Neuron (in vitro differentiated cells): ENCODE measurements at regions not wholly inside any gene's neighbourhood (a gene's known extent, or its start where the extent isn't known, plus 50 kb on each side); places are given as distances from the start of the nearest gene placed in this dataset.
"Not testable (repeated sequence)": the region's sequence is repeated elsewhere in the genome, so short reads cannot be mapped to it uniquely, and the experiment has no call there.

Experiments used
- H2AFZ ChIP-seq: one replicate; pipeline ENCODE4 v1.6.1; 2013; ENCODE audit warnings: low read depth, mild to moderate bottlenecking, inconsistent platforms, low read length, moderate library complexity
- H3K27me3 ChIP-seq: one replicate; pipeline ENCODE4 v1.6.1; 2013; ENCODE audit warnings: low read length; ENCODE audit not compliant: insufficient read depth
- H3K36me3 ChIP-seq: one replicate; pipeline ENCODE4 v1.6.1; 2013; ENCODE audit warnings: low read length; ENCODE audit not compliant: insufficient read depth
- H3K4me1 ChIP-seq: one replicate; pipeline ENCODE4 v1.6.1; 2013; ENCODE audit warnings: low read length; ENCODE audit not compliant: insufficient read depth
- H3K4me3 ChIP-seq: 2 replicates; pipeline ENCODE4 v1.5.1; 2013; ENCODE audit warnings: mild to moderate bottlenecking, low read length, moderate library complexity
- H3K9me3 ChIP-seq: one replicate; pipeline ENCODE4 v1.6.1; 2013; ENCODE audit warnings: low read length

DNA sequence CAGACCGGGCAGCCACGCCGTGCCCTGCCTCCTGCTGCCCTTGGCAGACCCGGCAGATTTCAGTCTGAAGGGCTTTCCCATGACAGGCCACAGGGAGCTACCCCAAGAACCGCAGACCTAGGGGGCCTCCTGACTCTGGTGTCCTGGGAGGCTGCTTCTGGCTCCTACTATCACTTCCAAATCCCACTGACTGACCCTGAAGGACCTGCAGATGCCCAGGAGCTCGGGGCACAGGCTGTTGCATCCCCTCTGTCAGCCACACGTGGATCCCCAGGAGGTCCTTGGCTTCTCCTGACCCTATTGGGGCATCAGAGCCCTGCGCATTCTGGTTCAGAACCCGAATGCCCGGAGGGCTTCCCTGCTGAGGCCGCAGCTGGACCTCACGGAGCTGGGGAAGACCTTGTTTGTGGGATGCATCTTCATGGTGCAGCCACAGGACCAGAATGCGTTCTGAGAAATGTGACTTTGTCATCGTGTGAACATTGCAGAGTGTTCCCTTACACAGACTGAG lies 81.3 kb upstream of the IRX4 start:
- H3K4me1 ChIP-seq, result no peaks in the 10 kb centered on the region
- no peaks in the 10 kb centered on the region for H3K36me3 ChIP-seq
- H2AFZ ChIP-seq, result no peak overlapping the region
- H3K27me3 ChIP-seq, result no peaks in the 10 kb centered on the region
- no peaks in the 10 kb centered on the region for H3K9me3 ChIP-seq
- H3K4me3 ChIP-seq, result no peak overlapping the region

DNA sequence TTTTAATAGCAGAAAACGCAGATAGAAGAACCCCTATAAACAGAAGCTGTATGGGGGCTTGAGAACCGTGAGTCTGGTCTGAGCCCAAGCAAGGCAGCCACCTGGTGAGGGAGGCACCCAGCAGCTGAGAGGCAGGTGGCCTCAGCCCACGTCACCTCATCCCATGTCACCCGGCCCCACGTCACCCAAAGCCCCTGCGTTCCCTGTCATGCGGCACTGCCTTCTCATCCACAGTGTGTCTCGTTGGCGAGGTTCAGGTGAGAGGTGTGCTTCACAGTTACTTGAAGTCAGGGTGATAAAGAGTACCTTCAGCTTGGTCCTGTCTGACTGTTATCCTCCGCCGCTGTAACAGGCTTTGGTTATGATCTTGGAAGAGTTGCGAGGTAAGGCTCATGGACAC lies 80.6 kb upstream of the IRX4 start:
- H3K27me3 ChIP-seq, result no peaks in the 10 kb centered on the region
- no peak overlapping the region for H3K4me3 ChIP-seq
- H3K4me1 ChIP-seq, result no peaks in the 10 kb centered on the region
- no peaks in the 10 kb centered on the region for H3K36me3 ChIP-seq
- no peak overlapping the region for H2AFZ ChIP-seq
- H3K9me3 ChIP-seq, result no peaks in the 10 kb centered on the region

DNA sequence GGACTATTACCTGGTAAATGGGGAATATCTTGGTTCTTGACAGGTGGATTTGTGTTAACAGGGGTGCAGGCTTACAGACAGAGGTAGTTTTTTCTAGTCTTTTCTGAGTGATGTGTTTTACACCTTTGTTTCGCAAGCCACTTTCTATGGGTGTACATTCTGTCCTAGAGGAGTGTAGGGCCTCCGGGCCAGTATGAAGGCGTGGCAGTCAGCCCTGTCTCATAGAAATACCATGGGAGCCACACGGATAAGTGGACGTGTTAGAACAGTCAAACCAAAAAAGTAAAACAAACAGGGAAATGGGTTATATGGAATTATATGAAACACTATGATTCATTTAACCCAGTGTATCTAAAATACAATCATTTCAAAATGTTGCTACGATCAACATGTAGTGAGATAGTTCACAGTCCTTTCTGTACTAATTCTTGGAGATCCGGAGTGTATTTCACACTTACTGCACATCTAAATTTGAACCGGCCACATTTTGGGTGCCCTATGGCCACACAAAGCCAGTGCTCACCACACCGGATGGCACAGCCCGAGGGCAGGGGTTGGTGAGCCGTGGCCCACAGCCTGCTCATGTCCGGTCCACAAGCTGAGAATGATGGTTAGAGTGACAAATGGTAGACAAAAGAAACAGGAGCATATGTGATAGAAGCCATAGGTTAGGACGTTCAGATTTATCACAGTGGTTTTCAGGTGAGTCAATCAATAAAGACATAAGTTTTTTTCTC lies 80.1 kb upstream of the IRX4 start:
- Histone ChIP-seq H3K4me3 (no peak overlapping the region), H3K9me3 (no peaks in the 10 kb centered on the region), H2AFZ (no peak overlapping the region), H3K4me1 (no peaks in the 10 kb centered on the region), H3K27me3 (no peaks in the 10 kb centered on the region), H3K36me3 (no peaks in the 10 kb centered on the region)

DNA sequence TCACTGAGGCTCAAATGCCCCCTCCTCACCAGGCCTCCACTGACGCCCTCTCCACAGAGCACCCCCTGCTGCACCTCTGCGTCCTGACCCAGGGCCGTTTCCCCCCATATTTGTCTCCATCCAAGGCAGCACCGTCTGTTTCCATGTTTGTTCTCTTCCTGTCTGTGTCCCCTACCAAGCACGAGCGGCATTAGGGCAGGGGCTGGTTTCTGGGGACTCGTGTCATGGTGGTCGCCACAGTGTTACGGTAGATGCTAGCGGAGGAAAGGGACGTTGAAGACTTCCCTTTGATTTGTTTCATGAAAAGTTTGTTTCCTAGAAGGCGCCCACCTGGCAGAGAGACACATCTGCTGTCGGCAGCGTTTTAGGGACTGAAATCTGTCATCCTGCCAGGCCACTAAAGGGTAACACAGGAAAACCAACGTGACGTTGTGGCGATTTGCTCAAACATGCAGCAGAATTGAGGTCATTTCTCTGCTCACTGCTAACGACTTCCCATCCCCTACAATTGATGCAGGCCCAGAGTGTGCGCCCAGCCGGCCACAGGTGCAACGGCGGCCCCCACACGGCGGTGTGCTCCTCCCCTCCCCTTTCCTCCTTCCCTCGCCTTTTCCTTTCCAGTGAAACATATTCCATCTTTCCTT lies 79.3 kb upstream of the IRX4 start:
- no peaks in the 10 kb centered on the region for H3K9me3 ChIP-seq

DNA sequence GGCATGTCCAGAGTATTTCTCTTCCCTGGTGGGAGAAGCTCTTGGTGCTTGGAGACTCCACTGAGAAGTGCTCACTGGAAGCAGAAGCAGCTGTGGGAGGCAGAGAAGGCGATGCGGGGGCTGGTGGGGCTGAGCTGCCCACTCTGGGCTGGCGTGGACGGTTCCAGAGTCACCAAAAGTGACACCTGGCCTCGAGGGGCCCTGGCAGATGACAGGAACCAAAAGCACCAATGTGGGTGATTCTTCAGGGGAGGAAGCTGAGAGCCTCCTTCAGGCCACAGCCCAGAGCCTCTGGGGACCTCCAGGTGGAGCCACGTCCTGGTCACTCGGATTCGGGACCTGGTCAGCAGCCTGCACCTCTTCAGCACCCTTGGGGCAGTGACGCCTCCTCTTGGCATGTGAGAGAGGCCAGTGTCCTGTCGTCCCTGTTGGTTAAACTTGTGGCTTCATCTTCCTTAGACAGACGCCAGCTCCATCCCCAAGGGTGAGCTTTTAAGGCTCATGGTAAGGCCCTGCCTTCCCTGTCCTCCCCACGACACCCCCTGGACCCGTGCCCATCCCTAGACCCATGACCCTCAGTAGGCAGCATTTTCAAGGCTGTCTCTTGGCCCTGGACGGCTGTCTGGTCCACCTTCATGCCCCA lies 78.7 kb upstream of the IRX4 start:
- no peaks in the 10 kb centered on the region for H3K9me3 ChIP-seq
- no peaks in the 10 kb centered on the region for H3K4me1 ChIP-seq
- no peaks in the 10 kb centered on the region for H3K36me3 ChIP-seq
- H2AFZ ChIP-seq, result no peak overlapping the region
- no peaks in the 10 kb centered on the region for H3K27me3 ChIP-seq
- H3K4me3 ChIP-seq, result no peak overlapping the region

More for the DNA sequence above, 79.3 kb upstream of the IRX4 start:
- Histone ChIP-seq H3K36me3 (no peaks in the 10 kb centered on the region), H3K27me3 (no peaks in the 10 kb centered on the region), H3K4me1 (no peaks in the 10 kb centered on the region), H2AFZ (no peak overlapping the region), H3K4me3 (no peak overlapping the region)

DNA sequence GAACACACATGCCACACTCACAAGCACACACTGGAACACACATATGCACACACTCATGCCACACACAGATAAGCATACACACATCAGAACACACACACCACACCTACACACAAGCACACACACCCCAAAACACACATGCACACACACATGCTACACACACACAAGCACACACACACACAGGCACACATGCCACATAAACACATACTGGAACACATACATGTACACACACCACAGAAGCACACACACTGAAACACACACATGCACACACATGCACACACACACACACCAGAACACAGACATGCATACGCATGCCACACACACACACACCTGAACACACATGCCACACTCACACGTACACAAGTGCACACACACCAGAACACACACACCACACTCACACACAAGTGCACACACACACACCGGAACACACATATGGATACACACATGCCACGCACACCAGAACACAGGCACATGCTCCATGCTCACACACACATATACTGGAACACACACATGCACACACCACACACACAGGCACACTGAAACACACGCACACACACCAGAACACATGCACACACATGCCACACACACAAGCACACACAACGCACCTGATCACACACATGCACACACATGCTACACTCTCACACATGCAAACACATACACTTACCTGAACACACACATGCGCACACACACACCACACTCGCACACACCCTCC lies 78.0 kb upstream of the IRX4 start:
- no peaks in the 10 kb centered on the region for H3K9me3 ChIP-seq
- no peak overlapping the region for H2AFZ ChIP-seq
- H3K36me3 ChIP-seq, result no peaks in the 10 kb centered on the region
- no peaks in the 10 kb centered on the region for H3K27me3 ChIP-seq
- H3K4me1 ChIP-seq, result no peaks in the 10 kb centered on the region
- H3K4me3 ChIP-seq, result no peak overlapping the region

DNA sequence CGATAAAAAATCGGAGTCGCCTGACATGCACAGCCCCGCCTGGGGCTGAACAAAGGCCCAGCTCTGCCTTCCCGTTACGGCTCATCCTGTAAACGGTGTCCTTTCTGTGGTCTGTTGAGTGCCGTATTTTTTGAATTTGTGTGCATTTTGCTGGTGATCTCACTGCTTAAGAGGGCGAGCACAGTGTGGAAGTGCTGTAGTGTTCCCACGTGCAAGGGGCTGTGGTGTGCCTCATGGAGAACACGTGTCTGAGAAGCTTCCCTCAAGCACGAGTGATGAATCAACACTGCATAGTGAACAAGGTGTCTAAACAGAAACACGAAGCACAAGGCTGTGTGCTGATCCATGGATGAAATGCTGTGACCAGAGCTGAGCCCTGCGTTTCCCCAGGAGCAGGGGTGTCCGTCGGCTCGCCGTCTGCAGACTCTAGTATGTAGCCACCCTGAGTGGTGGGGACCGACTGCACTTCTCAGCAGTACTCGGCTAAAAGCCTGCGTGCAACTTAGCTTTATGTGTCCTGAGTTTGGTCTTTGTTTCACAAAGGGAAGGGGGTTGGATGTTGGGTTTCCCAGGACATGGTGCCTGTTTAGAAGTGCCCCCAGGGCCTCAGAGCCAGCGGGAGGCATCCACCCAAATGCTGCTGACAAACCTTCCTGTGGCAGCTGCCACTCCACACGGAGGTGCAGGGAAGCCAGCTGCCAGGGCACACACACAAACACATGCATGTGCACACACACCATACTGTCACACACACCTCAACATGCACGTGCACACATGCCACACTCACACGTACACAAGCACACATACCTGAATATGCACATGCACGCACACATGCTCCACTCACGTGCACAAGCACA lies 77.2 kb upstream of the IRX4 start:
- Histone ChIP-seq H2AFZ (no peak overlapping the region), H3K4me1 (no peaks in the 10 kb centered on the region), H3K27me3 (no peaks in the 10 kb centered on the region), H3K4me3 (no peak overlapping the region), H3K9me3 (no peaks in the 10 kb centered on the region), H3K36me3 (no peaks in the 10 kb centered on the region)

DNA sequence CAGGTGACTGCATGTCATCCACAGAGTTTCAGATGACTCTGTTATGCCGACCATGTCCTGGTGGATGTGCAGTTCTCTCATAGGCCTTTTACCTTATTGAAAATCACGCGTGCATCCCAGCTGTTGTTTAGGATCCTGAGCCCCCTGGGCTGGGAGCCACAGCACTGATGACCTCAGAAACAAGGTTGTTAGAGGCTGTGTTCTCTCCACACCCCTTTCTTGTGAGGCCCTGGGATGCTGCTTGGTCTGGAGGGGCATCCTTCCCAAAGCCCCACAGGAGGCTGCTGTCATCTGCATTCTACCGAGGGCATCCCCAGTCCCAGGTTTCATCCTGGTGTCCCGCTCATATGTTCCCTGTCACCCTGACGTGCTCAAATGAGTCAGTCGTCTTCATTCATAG lies 76.5 kb upstream of the IRX4 start:
- Histone ChIP-seq H3K4me3 (no peak overlapping the region), H3K4me1 (no peaks in the 10 kb centered on the region), H3K9me3 (no peaks in the 10 kb centered on the region), H3K36me3 (no peaks in the 10 kb centered on the region), H3K27me3 (no peaks in the 10 kb centered on the region), H2AFZ (no peak overlapping the region)

DNA sequence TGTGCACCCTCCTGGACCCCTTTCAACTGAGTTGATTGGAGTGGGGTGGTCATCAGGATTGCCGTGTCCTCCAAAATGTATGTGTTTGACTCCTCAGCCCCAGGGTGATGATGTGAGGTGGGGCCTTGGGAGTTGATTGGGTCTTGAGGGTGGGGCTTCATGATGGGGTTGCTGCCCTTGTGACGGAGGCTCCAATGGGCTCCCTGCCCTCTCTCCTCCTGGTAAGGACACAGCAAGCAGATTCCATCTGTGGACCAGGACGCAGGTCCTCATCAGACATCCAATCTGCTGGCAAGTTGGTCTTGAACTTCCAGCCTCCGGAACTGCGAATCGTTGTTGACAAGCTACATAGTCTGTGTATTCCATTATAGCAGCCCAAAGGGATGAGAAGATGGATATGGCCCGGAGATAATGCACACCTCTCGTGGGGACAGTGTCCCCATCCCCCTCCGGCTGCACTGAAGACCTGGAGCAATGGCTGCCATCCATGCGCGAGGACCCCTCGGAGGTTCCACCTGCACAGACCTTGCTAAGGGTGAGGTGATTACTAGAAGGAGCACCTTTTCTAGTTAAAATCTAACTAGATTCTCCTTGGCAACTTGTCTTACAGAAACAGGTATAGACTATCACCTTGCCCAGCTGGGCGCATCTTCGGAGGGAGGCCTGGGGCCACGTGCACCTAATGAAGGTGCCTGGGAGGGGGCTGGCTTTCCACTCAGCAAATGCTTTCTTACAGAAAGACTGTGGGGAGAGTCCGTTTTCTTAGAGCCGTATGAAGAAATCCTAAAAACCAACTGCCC lies 75.7 kb upstream of the IRX4 start:
- Histone ChIP-seq H3K4me1 (no peaks in the 10 kb centered on the region), H3K4me3 (no peak overlapping the region), H3K27me3 (no peaks in the 10 kb centered on the region), H2AFZ (no peak overlapping the region), H3K36me3 (no peaks in the 10 kb centered on the region), H3K9me3 (no peaks in the 10 kb centered on the region)

DNA sequence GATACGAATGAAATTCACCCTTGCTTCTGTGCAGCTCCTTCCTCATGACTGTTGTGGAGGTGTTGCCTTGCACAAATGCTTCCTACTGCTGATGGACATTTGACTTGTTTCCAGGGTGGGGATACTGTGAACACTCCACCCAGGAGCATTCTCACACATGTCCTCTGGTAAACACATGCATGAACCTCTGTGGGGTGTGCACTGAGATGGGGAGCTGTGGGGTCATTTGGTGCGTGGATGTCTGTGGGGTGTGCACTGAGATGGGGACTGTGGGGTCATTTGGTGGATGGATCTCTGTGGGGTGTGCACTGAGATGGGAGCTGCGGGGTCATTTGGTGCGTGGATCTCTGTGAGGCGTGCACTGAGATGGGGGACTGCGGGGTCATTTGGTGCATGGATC lies 72.9 kb upstream of the IRX4 start:
- no peaks in the 10 kb centered on the region for H3K36me3 ChIP-seq
- no peak overlapping the region for H2AFZ ChIP-seq
- H3K4me1 ChIP-seq, result no peaks in the 10 kb centered on the region
- no peaks in the 10 kb centered on the region for H3K9me3 ChIP-seq
- no peak overlapping the region for H3K4me3 ChIP-seq
- no peaks in the 10 kb centered on the region for H3K27me3 ChIP-seq

DNA sequence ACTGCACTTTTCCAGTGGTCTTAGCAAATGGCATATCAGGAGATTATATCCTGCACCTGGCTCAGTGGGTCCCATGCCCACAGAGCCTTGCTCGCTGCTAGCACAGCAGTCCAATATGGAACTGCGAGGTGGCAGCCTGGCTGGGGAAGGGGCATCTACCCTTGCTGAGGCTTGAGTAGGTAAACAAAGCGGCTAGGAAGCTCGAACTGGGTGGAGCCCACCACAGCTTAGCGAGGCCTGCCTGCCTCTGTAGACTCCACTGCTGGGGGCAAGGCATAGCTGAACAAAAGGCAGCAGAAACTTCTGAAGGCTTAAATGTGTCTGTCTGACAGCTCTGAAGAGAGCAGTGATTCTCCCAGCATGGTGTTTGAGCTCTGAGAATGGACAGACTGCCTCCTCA lies 71.0 kb upstream of the IRX4 start:
- H3K4me1 ChIP-seq, H3K36me3 ChIP-seq, H3K4me3 ChIP-seq, H2AFZ ChIP-seq, H3K27me3 ChIP-seq, H3K9me3 ChIP-seq: not testable (repeated sequence)
